NB4 (cell line): ENCODE measurements at regions not wholly inside any gene's neighbourhood (a gene's known extent, or its start where the extent isn't known, plus 50 kb on each side); places are given as distances from the start of the nearest gene placed in this dataset.

Experiments used
- TF ChIP-seq, protein P1 (sequence below): IDR thresholded peaks from one replicate; pipeline ENCODE4 v1.5.1; 2012; ENCODE audit warnings: low read depth, low read length
- TF ChIP-seq, protein P2 (sequence below): IDR thresholded peaks from 2 replicates; pipeline ENCODE4 v1.6.1; 2011; ENCODE audit warnings: low read depth, low read length

DNA sequence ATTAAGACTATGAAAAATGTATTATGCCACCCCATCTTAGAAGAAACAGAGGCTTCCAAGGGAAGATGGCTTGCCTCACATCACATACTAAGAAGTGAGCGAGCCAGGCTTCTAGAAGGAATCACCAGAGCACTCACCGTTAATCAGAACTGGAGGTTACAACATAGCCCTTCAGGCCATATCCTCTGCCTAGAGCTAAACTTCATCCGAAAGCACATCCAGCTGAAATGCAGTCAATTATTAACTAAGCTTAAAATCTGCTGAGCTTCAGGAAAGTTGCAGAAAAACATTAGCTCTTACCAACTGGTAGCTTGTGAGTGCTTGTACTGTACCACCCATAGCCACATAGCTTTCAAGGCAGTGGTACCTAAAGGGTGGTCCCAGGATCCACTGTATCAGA, 483.2 kb downstream of the TBL1XR1 start:
- TF ChIP-seq, protein P1, sequence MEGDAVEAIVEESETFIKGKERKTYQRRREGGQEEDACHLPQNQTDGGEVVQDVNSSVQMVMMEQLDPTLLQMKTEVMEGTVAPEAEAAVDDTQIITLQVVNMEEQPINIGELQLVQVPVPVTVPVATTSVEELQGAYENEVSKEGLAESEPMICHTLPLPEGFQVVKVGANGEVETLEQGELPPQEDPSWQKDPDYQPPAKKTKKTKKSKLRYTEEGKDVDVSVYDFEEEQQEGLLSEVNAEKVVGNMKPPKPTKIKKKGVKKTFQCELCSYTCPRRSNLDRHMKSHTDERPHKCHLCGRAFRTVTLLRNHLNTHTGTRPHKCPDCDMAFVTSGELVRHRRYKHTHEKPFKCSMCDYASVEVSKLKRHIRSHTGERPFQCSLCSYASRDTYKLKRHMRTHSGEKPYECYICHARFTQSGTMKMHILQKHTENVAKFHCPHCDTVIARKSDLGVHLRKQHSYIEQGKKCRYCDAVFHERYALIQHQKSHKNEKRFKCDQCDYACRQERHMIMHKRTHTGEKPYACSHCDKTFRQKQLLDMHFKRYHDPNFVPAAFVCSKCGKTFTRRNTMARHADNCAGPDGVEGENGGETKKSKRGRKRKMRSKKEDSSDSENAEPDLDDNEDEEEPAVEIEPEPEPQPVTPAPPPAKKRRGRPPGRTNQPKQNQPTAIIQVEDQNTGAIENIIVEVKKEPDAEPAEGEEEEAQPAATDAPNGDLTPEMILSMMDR, result no peak
- TF ChIP-seq, protein P2, sequence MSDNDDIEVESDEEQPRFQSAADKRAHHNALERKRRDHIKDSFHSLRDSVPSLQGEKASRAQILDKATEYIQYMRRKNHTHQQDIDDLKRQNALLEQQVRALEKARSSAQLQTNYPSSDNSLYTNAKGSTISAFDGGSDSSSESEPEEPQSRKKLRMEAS, result no peak
